ENCODE measurements at regions not wholly inside any gene's neighbourhood (a gene's known extent, or its start where the extent isn't known, plus 50 kb on each side); places are given as distances from the start of the nearest gene placed in this dataset.

- TF ChIP-seq, protein P1, sequence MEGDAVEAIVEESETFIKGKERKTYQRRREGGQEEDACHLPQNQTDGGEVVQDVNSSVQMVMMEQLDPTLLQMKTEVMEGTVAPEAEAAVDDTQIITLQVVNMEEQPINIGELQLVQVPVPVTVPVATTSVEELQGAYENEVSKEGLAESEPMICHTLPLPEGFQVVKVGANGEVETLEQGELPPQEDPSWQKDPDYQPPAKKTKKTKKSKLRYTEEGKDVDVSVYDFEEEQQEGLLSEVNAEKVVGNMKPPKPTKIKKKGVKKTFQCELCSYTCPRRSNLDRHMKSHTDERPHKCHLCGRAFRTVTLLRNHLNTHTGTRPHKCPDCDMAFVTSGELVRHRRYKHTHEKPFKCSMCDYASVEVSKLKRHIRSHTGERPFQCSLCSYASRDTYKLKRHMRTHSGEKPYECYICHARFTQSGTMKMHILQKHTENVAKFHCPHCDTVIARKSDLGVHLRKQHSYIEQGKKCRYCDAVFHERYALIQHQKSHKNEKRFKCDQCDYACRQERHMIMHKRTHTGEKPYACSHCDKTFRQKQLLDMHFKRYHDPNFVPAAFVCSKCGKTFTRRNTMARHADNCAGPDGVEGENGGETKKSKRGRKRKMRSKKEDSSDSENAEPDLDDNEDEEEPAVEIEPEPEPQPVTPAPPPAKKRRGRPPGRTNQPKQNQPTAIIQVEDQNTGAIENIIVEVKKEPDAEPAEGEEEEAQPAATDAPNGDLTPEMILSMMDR (conservative IDR thresholded peaks at IDR 0.05 in 1 of 2, IDR thresholded peaks at IDR 0.05 in 1 of 2; ENCODE audit: low read depth in 1 of 2, low read length in 2 of 2), result no peak
- TF ChIP-seq EZH2 (IDR thresholded peaks at IDR 0.05; ENCODE audit: low read length, missing control alignments), result no peak
Measured at GRCh38 chr18:31255953-31256352, 62.0 kb upstream of the DSG1 start.
